Fibroblast of villous mesenchyme (primary cell): ENCODE measurements at regions not wholly inside any gene's neighbourhood (a gene's known extent, or its start where the extent isn't known, plus 50 kb on each side); places are given as distances from the start of the nearest gene placed in this dataset.
"Not testable (repeated sequence)": the region's sequence is repeated elsewhere in the genome, so short reads cannot be mapped to it uniquely, and the experiment has no call there.

Experiments used
- DNase-seq: peaks from one replicate; pipeline ENCODE4 v3.0.0-alpha.2; 2010; ENCODE audit warnings: low read depth
- H3K4me3 ChIP-seq: 2 replicates; pipeline ENCODE4 v1.5.1; 2011; ENCODE audit warnings: low read depth, mild to moderate bottlenecking, low read length
- CTCF ChIP-seq: IDR thresholded peaks from 2 replicates; pipeline ENCODE4 v1.5.1; 2012; ENCODE audit warnings: low read depth, mild to moderate bottlenecking, low read length; ENCODE audit not compliant: insufficient read depth

DNA sequence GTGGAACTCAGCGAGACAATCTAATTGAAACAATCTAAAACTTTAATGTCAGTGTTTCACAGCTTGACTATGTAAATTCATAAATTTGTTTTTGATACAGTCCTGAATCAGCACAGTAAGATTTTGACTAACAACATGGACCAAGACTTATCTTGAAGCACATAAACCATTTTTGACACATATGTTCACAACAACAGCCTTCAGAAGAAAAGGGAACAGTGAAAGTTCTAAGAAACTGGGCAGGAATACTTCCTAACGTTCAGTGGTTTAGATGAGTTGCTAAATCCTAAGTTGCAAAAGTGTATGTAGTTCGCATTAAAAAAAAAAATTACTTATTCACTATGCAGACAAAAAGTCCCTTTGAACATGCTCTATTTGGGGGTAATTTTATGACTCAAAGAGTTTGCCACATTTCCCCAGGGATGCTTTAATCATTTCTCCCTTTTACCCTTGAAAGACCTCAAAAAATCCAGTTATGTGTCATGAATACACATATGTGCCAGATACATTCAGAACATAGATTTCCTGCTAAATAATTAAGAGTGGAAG is 120.2 kb downstream of the MRPL39 start:
- no peak for TF ChIP-seq CTCF
- no peak for DNase-seq
- H3K4me3 ChIP-seq, result no peak overlapping the region

- TF ChIP-seq CTCF, result no peak
- no peak for DNase-seq
- no peak overlapping the region for H3K4me3 ChIP-seq
These were observed 121.4 kb downstream of the MRPL39 start for GRCh38 chr21:25485914-25486313.

- no peak for DNase-seq
- TF ChIP-seq CTCF, result no peak
- H3K4me3 ChIP-seq, result no peak overlapping the region
These were observed 139.4 kb downstream of the MRPL39 start for GRCh38 chr21:25467896-25468295.

DNA sequence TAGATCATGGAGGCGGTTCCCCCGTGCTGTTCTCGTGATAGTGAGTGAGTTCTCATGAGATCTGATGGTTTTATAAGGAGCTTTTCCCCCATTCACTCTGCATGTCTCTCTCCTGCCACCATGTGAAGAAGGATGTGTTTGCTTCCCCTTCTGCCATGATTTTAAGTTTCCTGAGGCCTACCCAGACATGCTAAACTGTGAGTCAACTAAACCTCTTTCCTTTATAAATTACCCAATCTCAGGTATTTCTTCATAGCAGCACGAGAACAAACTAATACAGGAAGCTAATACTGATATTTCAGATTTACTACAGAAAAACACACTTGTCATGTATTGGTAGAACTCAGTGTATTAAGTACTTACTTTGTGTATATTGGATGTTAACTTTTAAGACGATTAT is 140.2 kb downstream of the MRPL39 start:
- H3K4me3 ChIP-seq, DNase-seq: not testable (repeated sequence)

GRCh38 chr21:25466470-25466869 is 140.8 kb downstream of the MRPL39 start:
- TF ChIP-seq CTCF, result no peak
- H3K4me3 ChIP-seq, result no peak overlapping the region
- DNase-seq, result no peak

GRCh38 chr21:25465263-25465662 is 142.0 kb downstream of the MRPL39 start:
- H3K4me3 ChIP-seq, result no peak overlapping the region
- TF ChIP-seq CTCF, result no peak
- no peak for DNase-seq

- H3K4me3 ChIP-seq, result no peak overlapping the region
- no peak for DNase-seq
- TF ChIP-seq CTCF, result no peak
These were observed 143.0 kb downstream of the MRPL39 start for GRCh38 chr21:25464275-25464674.
